Left colon (tissue), 2 donors: ENCODE measurements at regions not wholly inside any gene's neighbourhood (a gene's known extent, or its start where the extent isn't known, plus 50 kb on each side); places are given as distances from the start of the nearest gene placed in this dataset.

Experiments
- ATAC-seq: fragments of 200-7000 bp; cut with Tn5 transposase; one replicate; pipeline ENCODE4 v1.9.1; 2020; ENCODE audit warnings: mild to moderate bottlenecking, moderate library complexity
- DNase-seq, 2 donors: peaks; one replicate each; pipeline ENCODE4 v3.0.0-alpha.2; 2020
- intact Hi-C, 2 donors: fragments of 100-400 bp; cut with DNase I in 1 of 2; cut with micrococcal nuclease in 1 of 2; formaldehyde crosslinking; loops; one replicate each; pipeline versions ENCODE4 v1.11.2 to v1.14.0; 2022; cut with DNase I, micrococcal nuclease
- donor health status: DM: no; HTN: no; CAD: no.
- donor health status: DM: yes; HTN: yes; CAD: no.

GRCh38 chr13:48181482-48182145, 51.4 kb upstream of the ITM2B start:
- intact Hi-C loops = no loop called here
- DNase-seq (no peak), ATAC-seq (no peak)

DNA sequence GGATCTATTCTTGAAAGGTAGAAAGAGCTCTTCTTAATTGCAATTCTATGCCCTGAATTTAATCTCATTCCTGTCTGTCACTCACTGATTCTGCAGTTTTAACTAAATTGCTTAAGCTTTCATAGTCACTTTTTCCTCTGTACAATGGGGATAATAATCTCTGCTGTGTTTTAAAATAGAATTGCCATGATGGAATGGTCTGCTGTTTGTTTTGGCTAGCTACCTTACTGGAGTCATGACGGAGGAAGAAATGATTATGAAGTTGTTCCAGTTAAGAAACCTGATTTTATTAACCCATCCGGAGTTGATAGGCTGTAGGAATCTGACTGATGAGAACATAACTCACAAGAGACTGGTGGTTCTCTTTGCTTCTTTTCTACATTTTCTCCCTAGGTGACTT, 54.9 kb upstream of the ITM2B start:
- ATAC-seq (no peak), DNase-seq (no peak)
- intact Hi-C loops = no loop called here

DNA sequence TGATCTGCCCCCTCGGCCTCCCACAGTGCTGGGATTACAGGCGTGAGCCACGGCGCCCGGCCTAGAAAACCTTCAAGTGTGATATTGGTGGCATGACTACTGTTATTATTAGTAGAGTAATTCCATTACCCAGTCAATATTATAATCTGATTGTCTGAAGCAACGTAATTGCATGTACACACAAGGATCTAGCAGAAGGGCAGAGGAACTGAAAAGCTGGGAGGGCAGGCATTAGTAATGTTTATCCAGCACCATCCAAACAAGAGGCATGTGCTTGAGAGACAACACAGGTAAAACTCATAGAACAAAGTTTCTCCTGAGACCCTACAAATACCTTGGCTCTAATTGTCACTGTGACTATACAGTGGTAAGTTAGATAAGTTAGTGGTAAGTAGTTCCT, 56.2 kb upstream of the ITM2B start:
- intact Hi-C loops = no loop called here
- ATAC-seq = no peak

GRCh38 chr13:48175185-48175584, 57.8 kb upstream of the ITM2B start:
- no peak for ATAC-seq

More for the DNA sequence above, 56.2 kb upstream of the ITM2B start:
- DNase-seq = no peak

DNA sequence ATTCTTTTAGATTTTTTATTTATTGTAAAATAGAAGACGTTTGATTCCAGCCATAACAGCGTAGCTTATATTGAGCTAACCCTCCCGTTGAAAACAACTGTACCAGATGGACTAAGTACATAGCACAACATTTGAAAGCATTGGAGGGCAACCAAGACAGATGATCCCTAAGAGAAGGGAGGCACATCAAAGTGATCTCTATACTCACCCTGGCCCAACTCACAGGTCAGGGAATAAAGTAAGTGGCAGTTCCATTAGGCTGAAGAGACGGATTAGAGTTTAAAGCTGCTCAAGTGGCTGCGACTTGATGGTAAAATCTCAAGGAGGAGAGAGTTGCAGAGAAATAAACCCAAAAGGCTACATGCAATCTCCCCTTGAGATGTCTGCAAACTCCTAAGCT, 65.1 kb upstream of the ITM2B start:
- ATAC-seq = no peak
- DNase-seq = no peak
- intact Hi-C loops = no loop called here

More at GRCh38 chr13:48175185-48175584, 57.8 kb upstream of the ITM2B start:
- no peak for DNase-seq
- intact Hi-C loops = no loop called here

DNA sequence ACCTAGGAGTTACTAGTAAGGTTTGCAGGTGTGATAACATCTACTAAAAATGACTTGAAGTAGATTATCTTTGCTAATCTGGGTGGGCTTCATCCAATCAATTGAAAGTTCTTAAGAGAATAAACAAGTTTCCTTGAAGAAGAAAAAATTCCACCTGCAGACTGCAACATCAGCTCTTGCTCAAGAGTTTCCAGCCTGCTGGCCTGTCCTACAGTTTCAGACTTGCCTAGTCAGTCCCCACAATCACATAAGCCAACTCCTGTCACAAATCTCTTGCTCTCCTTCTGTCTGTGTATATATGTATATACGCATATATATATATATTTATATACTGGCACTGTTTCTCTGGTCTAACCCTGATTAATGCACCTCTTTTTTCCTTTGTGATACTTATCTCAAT, 67.3 kb upstream of the ITM2B start:
- ATAC-seq (no peak), DNase-seq (no peak)
- intact Hi-C loops = no loop called here

DNA sequence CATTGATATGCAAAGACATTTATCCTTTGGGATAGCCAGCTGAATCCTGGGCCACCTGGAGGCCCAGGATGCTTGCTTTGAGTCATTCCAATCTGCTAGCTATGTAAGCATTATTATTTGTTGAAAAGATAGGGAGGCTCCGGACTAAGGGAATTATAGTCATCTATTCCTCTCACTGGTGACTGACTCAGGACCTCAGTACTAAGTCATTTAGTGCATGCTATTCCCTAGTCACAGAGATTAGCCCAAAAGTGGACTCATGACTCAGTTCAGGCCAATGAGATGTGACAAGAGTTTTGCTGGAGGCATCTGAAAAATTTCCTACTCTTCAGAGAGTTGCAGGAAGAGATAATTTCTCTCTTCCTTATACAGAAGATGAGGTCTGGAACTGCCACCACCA, 67.9 kb upstream of the ITM2B start:
- ATAC-seq (no peak), DNase-seq (no peak)
- intact Hi-C loops = no loop called here

- DNase-seq (no peak), ATAC-seq (no peak)
- intact Hi-C loops = no loop called here
Observed at GRCh38 chr13:48163061-48163460, 68.2 kb upstream of the MED4 start.

GRCh38 chr13:48162217-48162616, 67.3 kb upstream of the MED4 start:
- intact Hi-C loops = no loop called here
- ATAC-seq (no peak), DNase-seq (no peak)

- DNase-seq = peak in 1 of 2 donors; percentile 53
- no peak for ATAC-seq
Observed at GRCh38 chr13:48161530-48162179, 66.8 kb upstream of the MED4 start.

GRCh38 chr13:48160606-48161278, 65.8 kb upstream of the MED4 start:
- intact Hi-C loops = no loop called here
- no peak for DNase-seq
- ATAC-seq = no peak

More at GRCh38 chr13:48161530-48162179, 66.8 kb upstream of the MED4 start:
- intact Hi-C loops = no loop called here

GRCh38 chr13:48159826-48160225, 64.9 kb upstream of the MED4 start:
- ATAC-seq (no peak), DNase-seq (no peak)
- intact Hi-C loops = no loop called here

DNA sequence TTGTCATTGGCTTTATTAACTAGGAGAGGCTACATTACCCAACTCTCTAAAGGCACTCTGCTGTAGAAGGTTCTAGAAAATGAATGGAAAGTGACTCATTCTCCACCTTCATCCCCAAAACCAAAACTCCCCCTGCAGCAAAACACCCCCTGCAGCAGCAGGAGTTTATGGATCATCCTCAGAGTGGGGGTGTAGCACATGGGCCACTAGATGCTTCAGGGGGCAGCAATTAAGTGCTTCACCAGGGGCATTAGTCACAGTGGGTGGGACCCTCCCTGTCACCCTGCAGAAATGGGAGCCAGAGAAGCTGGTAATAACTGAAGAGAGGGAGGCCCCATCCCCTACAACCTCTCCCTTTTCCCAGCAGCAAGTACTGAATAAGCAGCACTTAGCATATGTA, 64.5 kb upstream of the MED4 start:
- no peak for DNase-seq
- intact Hi-C loops = no loop called here
- ATAC-seq = no peak

DNA sequence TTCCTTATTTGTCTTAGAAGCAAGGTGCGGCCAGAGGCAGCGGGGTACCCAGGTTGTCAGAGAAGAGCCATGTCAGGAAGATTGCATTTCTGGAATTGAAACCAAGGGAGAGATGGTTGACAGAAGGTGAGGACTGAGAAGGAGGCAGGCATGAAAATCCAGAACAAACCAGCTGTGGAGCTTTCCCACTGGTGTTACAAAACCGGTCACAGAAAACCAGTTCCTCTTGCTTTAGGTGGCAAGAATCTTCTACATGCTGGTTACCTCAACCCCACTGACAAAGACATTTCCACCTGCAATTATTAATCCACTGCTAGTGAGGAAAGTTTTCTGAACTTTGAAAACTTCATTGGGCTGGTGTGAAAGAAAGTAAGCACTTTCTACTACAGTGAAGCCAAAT, 64.0 kb upstream of the MED4 start:
- no peak for ATAC-seq
- intact Hi-C loops = no loop called here
- no peak for DNase-seq

DNA sequence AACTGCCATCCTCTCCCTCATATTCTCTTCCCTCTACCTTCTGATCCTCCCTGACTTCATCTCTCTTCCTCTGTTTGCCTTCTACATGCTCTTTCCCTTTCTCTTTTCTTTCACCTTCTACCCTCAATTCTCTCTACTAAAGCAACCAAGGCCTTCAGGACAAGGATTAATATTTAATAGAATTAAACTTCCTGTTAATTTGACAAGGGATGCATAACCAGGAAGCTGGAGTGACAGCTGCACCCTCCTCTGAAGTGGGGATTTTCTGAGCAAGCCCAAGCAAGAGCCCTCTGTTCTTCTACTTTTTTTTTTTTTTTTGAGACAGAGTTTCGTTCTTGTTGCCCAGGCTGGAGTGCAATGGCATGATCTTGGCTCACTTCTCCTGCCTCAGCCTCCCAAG, 63.4 kb upstream of the MED4 start:
- DNase-seq = no peak
- intact Hi-C loops = no loop called here
- no peak for ATAC-seq

- intact Hi-C loops = no loop called here
- DNase-seq (peak; percentile 43 to 47), ATAC-seq (no peak)
Observed at GRCh38 chr13:48156466-48156865, 61.6 kb upstream of the MED4 start.

DNA sequence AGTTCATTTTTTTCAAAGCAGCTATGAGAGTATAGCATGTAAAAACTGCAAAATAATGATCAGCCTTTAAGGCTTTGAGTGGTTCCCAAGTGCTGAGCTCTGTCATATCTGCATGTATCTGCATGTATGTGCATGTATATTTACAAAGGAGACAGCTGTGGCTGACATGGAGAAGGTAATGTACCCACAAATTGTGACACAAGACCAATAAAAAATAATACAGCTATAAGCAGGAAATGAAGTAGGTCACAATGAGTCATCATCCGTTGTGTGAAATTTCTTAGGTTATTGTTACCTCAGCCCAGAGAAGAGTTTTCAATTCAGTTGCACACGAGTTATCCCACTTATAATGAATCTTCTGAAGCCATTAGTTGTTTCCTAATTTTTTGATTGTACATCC, 60.9 kb upstream of the MED4 start:
- ATAC-seq = peak; percentile 73

GRCh38 chr13:48154671-48155070, 59.8 kb upstream of the MED4 start:
- no peak for DNase-seq
- intact Hi-C loops = no loop called here
- ATAC-seq = no peak

More for the DNA sequence above, 60.9 kb upstream of the MED4 start:
- intact Hi-C loops = no loop called here
- no peak for DNase-seq

GRCh38 chr13:48153186-48153585, 58.3 kb upstream of the MED4 start:
- DNase-seq (no peak), ATAC-seq (no peak)
- intact Hi-C loops = no loop called here

- DNase-seq (no peak), ATAC-seq (no peak)
- intact Hi-C loops = no loop called here
Observed at GRCh38 chr13:48151363-48152161, 56.7 kb upstream of the MED4 start.
